Nephron (organoid): ENCODE measurements at regions not wholly inside any gene's neighbourhood (a gene's known extent, or its start where the extent isn't known, plus 50 kb on each side); places are given as distances from the start of the nearest gene placed in this dataset.

Experiments used
- H3K27ac Mint-ChIP-seq, 3 experiments: 2 replicates each; pipeline ENCODE4 v1.8.0; 2020; ENCODE audit warnings: mixed read lengths in 3 of 3, mild to moderate bottlenecking in 2 of 3, moderate library complexity in 1 of 3
- H3K27me3 Mint-ChIP-seq: 2 replicates; pipeline ENCODE4 v1.8.0; 2021; ENCODE audit warnings: low read depth, mild to moderate bottlenecking, moderate library complexity, mixed read lengths
- H3K36me3 Mint-ChIP-seq: 2 replicates; pipeline ENCODE4 v1.8.0; 2020; ENCODE audit warnings: low read depth, mixed read lengths
- H3K4me1 Mint-ChIP-seq: 2 replicates; pipeline ENCODE4 v1.8.0; 2020; ENCODE audit warnings: mixed read lengths
- H3K4me3 Mint-ChIP-seq, 3 experiments: 2 replicates each; pipeline ENCODE4 v1.8.0; 2020; ENCODE audit warnings: mild to moderate bottlenecking in 3 of 3, mixed read lengths in 3 of 3, moderate library complexity in 2 of 3
- H3K9me3 Mint-ChIP-seq: 2 replicates; pipeline ENCODE4 v1.8.0; 2020; ENCODE audit warnings: mixed read lengths
- TF ChIP-seq, protein P1 (sequence below), 3 experiments: fragments of 200-600 bp; sonication (generic); IDR thresholded peaks; one replicate each; pipeline ENCODE4 v1.5.0; 2021; ENCODE audit warnings: antibody characterized with exemption in 3 of 3; ENCODE audit not compliant: unreplicated experiment in 3 of 3

DNA sequence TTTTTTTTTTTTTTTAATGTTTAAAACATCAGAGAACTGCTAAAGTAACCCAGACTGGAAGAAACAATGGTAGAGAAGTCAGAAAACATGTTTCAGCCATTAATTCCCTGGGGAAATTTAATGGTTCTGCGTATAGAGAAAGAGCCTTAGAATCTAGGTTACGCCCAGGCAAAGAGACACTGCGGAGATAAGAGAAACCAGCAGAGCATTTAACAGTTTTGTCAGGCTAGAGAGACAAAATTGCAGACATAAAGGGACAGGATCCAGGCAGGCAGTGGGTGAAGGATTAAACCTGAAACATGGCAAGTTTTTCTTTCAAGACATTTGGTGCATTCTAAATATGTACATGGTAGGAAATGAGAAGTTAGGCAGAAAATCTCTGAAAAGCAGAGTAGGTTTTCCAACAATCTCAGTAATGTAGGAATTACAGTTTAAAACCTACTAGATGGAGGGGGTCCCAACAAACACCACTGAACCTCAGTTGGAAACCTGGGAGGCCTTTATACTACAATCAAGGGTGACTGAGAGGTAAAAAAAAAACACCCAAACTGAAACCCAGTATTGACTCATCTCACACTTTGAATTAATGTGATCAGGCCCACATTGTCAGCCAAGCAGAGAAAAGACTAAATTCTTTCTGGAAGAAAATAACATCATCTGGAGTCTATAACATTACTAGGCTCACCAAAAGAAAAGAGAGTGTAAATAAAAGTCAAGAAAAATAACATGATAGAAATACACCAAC lies 254.2 kb upstream of the NWD2 start:
- TF ChIP-seq, protein P1, sequence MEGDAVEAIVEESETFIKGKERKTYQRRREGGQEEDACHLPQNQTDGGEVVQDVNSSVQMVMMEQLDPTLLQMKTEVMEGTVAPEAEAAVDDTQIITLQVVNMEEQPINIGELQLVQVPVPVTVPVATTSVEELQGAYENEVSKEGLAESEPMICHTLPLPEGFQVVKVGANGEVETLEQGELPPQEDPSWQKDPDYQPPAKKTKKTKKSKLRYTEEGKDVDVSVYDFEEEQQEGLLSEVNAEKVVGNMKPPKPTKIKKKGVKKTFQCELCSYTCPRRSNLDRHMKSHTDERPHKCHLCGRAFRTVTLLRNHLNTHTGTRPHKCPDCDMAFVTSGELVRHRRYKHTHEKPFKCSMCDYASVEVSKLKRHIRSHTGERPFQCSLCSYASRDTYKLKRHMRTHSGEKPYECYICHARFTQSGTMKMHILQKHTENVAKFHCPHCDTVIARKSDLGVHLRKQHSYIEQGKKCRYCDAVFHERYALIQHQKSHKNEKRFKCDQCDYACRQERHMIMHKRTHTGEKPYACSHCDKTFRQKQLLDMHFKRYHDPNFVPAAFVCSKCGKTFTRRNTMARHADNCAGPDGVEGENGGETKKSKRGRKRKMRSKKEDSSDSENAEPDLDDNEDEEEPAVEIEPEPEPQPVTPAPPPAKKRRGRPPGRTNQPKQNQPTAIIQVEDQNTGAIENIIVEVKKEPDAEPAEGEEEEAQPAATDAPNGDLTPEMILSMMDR (IDR thresholded peaks at IDR 0.05; ENCODE audit: unreplicated experiment in 3 of 3) = no peak
- Mint-ChIP-seq H3K4me1 (no peaks in the 10 kb centered on the region), H3K9me3 (no peaks in the 10 kb centered on the region), H3K36me3 (no peaks in the 10 kb centered on the region), H3K27me3 (no peaks in the 10 kb centered on the region), H3K27ac (no peak overlapping the region), H3K4me3 (no peak overlapping the region)

DNA sequence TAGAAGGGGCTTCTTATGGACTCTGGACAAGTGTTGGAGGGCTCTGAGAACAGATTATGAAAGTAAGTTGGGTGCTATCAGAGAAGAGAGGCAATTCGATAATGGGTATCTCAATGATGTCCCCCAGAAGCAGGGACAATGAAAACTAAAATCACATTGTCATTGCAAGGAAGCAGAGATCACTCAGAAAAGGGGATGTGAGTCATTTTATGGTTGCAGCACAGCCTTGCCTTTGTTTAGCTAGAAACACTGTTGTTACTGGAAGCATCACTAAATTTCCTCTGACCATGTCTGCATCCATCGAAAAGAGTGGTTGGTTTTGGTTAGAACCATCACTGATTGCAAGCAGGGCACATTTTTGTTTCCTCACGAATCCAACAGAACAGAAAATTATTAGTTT lies 246.8 kb upstream of the NWD2 start:
- H3K4me1 Mint-ChIP-seq = no peaks in the 10 kb centered on the region
- H3K27me3 Mint-ChIP-seq = no peaks in the 10 kb centered on the region
- no peak overlapping the region for H3K27ac Mint-ChIP-seq
- H3K36me3 Mint-ChIP-seq = no peaks in the 10 kb centered on the region
- H3K4me3 Mint-ChIP-seq = no peak overlapping the region
- TF ChIP-seq, protein P1 (IDR thresholded peaks at IDR 0.05; ENCODE audit: unreplicated experiment in 3 of 3) = no peak
- H3K9me3 Mint-ChIP-seq = no peaks in the 10 kb centered on the region

DNA sequence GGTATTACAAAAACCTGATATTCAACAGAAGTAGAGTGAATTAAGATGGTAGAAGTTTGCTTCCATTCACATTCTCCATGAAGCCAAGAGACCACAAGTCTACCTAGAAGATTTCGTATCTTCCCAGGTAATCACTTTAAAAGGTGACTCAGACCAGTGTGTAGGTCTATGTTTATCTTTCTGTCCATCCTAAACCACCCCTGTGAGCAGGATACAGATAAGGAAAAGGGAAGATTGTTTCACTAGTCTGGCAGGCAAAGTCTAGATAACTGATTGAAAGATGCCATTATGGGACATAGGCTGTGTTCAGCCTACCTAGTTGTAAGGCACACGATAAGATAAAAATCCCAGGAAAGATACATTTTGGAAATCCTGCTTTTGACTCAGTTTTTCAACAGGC lies 244.3 kb upstream of the NWD2 start:
- H3K4me1 Mint-ChIP-seq = no peaks in the 10 kb centered on the region
- H3K36me3 Mint-ChIP-seq = no peaks in the 10 kb centered on the region
- TF ChIP-seq, protein P1 (IDR thresholded peaks at IDR 0.05; ENCODE audit: unreplicated experiment in 3 of 3) = no peak
- no peak overlapping the region for H3K4me3 Mint-ChIP-seq
- no peaks in the 10 kb centered on the region for H3K27me3 Mint-ChIP-seq
- H3K9me3 Mint-ChIP-seq = no peaks in the 10 kb centered on the region
- no peak overlapping the region for H3K27ac Mint-ChIP-seq

DNA sequence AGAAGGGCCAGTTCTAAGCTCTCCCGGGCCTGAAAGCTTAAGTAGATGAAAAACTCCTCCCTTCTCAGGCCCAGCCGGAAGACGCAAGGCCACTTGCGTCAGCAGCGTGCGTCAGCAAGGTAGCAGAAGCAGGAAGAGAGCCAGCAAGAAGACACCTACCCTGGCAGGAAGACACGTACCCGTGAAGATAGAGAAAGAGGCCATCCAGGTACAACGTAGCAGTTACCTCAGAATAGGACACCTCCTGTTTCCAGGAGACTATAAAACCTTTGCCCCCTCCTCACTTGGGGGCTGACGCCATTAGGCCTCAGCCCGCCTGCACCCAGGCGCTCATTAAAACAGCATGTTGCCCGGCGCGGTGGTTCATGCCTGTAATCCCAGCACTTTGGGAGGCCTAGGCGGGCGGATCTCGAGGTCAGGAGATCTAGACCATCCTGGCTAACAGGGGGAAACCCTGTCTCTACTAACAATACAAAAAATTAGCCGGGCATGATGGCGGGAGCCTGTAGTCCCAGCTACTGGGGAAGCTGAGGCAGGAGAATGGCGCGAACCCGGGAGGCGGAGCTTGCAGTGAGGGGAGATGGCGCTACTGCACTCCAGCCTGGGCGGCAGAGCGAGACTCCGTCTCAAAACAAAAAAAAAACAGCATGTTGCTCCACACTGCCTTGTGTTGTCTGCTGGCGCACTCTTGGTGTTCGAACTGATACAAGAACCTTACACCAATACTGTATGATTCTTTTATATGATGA lies 242.7 kb upstream of the NWD2 start:
- no peaks in the 10 kb centered on the region for H3K27me3 Mint-ChIP-seq
- H3K36me3 Mint-ChIP-seq = no peaks in the 10 kb centered on the region
- H3K4me3 Mint-ChIP-seq = no peak overlapping the region
- peaks cover 7% of the 10 kb centered on the region for H3K9me3 Mint-ChIP-seq
- TF ChIP-seq, protein P1 (IDR thresholded peaks at IDR 0.05; ENCODE audit: unreplicated experiment in 3 of 3) = no peak
- H3K4me1 Mint-ChIP-seq = no peaks in the 10 kb centered on the region
- no peak overlapping the region for H3K27ac Mint-ChIP-seq

DNA sequence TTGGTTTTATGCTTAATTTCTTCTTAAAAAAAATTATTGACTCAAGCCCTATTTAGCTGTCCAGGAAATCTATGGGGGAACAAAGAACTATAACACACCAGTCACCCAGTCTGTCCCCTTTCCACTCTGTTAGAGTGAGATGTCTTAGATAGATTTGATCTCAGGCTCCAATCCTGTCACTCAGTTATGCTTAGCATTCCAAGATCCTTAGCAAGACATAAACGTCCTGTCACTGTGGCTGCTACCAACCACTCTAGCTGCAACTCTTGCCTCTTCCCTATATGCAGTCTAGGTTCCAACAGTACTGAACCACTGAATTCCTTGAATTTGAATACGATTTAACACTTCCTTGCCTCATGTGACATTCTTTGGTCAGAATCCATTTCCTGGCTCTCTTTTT lies 241.9 kb upstream of the NWD2 start:
- Mint-ChIP-seq H3K9me3 (peaks cover 7% of the 10 kb centered on the region), H3K27me3 (no peaks in the 10 kb centered on the region), H3K27ac (no peak overlapping the region), H3K4me3 (no peak overlapping the region), H3K4me1 (no peaks in the 10 kb centered on the region), H3K36me3 (no peaks in the 10 kb centered on the region)
- TF ChIP-seq, protein P1 (IDR thresholded peaks at IDR 0.05; ENCODE audit: unreplicated experiment in 3 of 3) = no peak
